WERI-Rb-1 (cell line): ENCODE measurements at regions not wholly inside any gene's neighbourhood (a gene's known extent, or its start where the extent isn't known, plus 50 kb on each side); places are given as distances from the start of the nearest gene placed in this dataset.

Experiments used
- DNase-seq: peaks from one replicate; pipeline ENCODE4 v3.0.0-alpha.2; 2020
- H3K27ac ChIP-seq: fragments of 250-450 bp; sonication (Bioruptor Pico); 2 replicates; pipeline ENCODE4 v1.5.1; 2020; ENCODE audit warnings: mild to moderate bottlenecking, moderate library complexity
- H3K27me3 ChIP-seq: fragments of 250-450 bp; sonication (Bioruptor Pico); 2 replicates; pipeline ENCODE4 v1.5.1; 2021; ENCODE audit warnings: mild to moderate bottlenecking, low read depth, moderate library complexity; ENCODE audit not compliant: insufficient read depth, severe bottlenecking
- H3K36me3 ChIP-seq: fragments of 250-450 bp; sonication (Bioruptor Pico); 2 replicates; pipeline ENCODE4 v1.5.1; 2020; ENCODE audit warnings: mild to moderate bottlenecking, moderate library complexity
- H3K4me3 ChIP-seq: 2 replicates; pipeline ENCODE4 v1.5.1; 2011; ENCODE audit warnings: low read depth, mild to moderate bottlenecking, control low read depth, low read length
- H3K9me3 ChIP-seq: fragments of 250-450 bp; sonication (Bioruptor Pico); 2 replicates; pipeline ENCODE4 v1.5.1; 2021; ENCODE audit warnings: mild to moderate bottlenecking, moderate library complexity; ENCODE audit not compliant: severe bottlenecking
- CTCF ChIP-seq: IDR thresholded peaks from 2 replicates; pipeline ENCODE4 v1.5.1; 2011; ENCODE audit warnings: low read depth, mild to moderate bottlenecking, control low read depth, inconsistent platforms, low read length

GRCh38 chr6:133169901-133170300 lies 71.3 kb upstream of the EYA4 start:
- no peak for TF ChIP-seq CTCF
- no peaks in the 10 kb centered on the region for H3K27me3 ChIP-seq
- H3K9me3 ChIP-seq: no peaks in the 10 kb centered on the region
- no peak overlapping the region for H3K27ac ChIP-seq
- H3K36me3 ChIP-seq: no peaks in the 10 kb centered on the region
- H3K4me3 ChIP-seq: no peak overlapping the region
- no peak for DNase-seq

DNA sequence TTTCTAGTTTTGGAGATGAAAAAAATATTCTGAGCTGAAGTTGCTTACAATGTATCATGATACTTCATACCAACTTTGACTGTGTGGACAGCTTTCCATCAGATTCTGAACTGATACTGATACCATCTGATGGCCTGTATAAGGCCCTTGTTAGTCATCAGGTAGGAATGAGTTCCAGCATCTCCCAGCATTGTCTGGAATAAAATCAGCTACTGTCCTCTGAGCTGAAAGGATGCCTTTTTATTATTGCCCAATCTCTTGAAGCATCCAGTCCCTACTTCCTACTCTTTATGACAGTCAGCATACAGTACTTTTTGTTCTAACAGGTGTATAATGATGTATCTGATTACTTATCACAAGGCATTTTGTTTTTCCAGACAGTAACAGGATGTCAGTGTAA lies 70.6 kb upstream of the EYA4 start:
- Histone ChIP-seq H3K36me3 (no peaks in the 10 kb centered on the region), H3K27ac (no peak overlapping the region), H3K4me3 (no peak overlapping the region), H3K9me3 (no peaks in the 10 kb centered on the region), H3K27me3 (no peaks in the 10 kb centered on the region)
- DNase-seq: no peak
- no peak for TF ChIP-seq CTCF

DNA sequence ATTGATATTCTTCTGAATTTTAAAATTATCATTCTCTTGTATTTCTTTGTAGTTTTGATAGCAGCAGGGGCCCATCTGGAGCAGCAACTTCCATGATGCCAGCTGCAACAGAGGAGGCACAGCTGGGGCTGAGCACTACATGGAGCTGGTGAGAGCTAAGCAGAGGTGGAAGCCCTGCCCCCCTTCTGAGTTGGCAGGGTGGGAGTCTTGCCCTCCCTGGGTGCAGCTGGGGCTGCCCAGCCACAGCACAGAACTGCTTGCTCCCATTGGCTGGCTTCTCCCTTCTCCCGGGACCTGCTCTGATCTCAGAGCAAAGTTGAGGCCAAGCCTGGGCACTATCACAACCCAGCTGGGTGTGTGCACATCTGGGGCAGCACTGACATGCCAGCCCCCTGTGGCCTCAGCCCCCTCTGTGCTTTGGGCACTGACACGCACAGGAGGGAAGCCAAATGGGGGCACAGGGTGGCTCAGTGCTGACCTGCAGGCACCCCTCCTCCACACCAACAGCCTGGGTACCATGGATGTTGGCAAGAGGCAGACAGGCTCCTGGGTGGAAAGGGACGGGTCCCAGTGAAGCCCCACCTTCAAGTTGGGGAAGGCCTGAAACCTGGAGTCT lies 69.1 kb upstream of the EYA4 start:
- TF ChIP-seq CTCF: no peak
- DNase-seq: no peak
- no peak overlapping the region for H3K27ac ChIP-seq
- H3K27me3 ChIP-seq: no peaks in the 10 kb centered on the region
- H3K36me3 ChIP-seq: no peaks in the 10 kb centered on the region
- H3K9me3 ChIP-seq: no peaks in the 10 kb centered on the region
- no peak overlapping the region for H3K4me3 ChIP-seq

DNA sequence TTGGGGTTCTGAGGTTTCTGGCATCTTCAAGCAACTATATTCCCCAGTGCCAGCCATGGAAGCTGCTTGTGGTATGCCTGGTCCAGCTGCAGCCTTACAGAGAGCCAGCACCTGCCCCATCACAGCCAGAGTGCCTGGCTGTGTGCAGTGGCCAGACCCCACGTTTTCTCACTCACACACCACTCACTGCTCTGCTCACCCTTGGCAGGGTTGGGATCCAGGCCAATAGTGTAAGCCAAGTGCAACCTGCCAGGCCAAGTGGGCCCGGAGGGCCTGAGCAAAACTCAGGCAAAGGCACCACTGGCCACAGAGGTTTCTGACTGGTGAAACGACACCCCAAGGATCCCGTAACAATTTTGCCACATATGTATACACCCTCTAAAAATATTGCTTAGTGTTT lies 67.9 kb upstream of the EYA4 start:
- no peak overlapping the region for H3K27ac ChIP-seq
- no peaks in the 10 kb centered on the region for H3K36me3 ChIP-seq
- no peaks in the 10 kb centered on the region for H3K27me3 ChIP-seq
- H3K9me3 ChIP-seq: no peaks in the 10 kb centered on the region
- TF ChIP-seq CTCF: no peak
- no peak for DNase-seq
- no peak overlapping the region for H3K4me3 ChIP-seq

DNA sequence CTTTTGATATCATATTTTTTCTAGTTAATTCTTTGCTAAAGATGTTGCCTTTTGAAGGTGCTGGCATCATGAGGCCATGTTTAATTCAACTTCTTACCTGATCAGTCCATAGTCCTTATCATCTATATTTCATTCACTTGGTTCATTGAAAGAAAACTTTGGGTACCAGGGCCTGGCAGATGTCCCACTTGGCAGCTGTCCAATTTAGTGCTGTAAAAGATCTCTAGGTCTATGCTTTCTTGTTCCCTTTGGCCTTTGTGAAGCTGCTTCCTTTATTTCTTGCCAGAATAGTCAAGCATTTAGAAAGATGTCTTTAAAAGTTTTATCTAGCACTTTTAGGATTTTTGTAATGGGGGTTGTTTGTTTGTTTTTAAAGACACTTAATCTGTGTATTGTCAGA lies 61.7 kb upstream of the EYA4 start:
- TF ChIP-seq CTCF: no peak
- DNase-seq: no peak
- no peaks in the 10 kb centered on the region for H3K36me3 ChIP-seq
- no peak overlapping the region for H3K4me3 ChIP-seq
- peaks cover 3% of the 10 kb centered on the region for H3K27me3 ChIP-seq
- no peak overlapping the region for H3K27ac ChIP-seq
- no peaks in the 10 kb centered on the region for H3K9me3 ChIP-seq

GRCh38 chr6:133183691-133184090 lies 57.5 kb upstream of the EYA4 start:
- no peak for TF ChIP-seq CTCF
- peaks cover 17% of the 10 kb centered on the region for H3K27me3 ChIP-seq
- no peak overlapping the region for H3K27ac ChIP-seq
- DNase-seq: no peak
- no peaks in the 10 kb centered on the region for H3K36me3 ChIP-seq
- no peaks in the 10 kb centered on the region for H3K9me3 ChIP-seq
- H3K4me3 ChIP-seq: no peak overlapping the region
